HCT116 (cell line): ENCODE measurements at regions not wholly inside any gene's neighbourhood (a gene's known extent, or its start where the extent isn't known, plus 50 kb on each side); places are given as distances from the start of the nearest gene placed in this dataset.

Experiments
- ATAC-seq: fragments of 200-7000 bp; cut with Tn5 transposase; 2 replicates; pipeline ENCODE4 v1.9.1; 2020; ENCODE audit warnings: mild to moderate bottlenecking, moderate library complexity
- BruUV-seq: library from RNA; stranded (reverse); fragments of 400-500 nt; replicated peaks from 2 replicates; lab custom pipeline; 2021; lab: Mats Ljungman, UMichigan
- CTCF ChIA-PET: fragments of 300-600 bp; sonication (Branson Sonifier 250); formaldehyde crosslinking; loops from one replicate; lab custom pipeline; 2021; ENCODE audit warnings: antibody characterized with exemption; lab: Charles Lee
- POLR2A ChIA-PET: fragments of 300-600, 350-600 bp; sonication (Branson Sonifier 250); formaldehyde crosslinking; loops from one replicate; lab custom pipeline; 2021; ENCODE audit warnings: antibody characterized with exemption; lab: Charles Lee
- RAD21 ChIA-PET, 2 experiments: fragments of 300-600 bp; sonication (Branson Sonifier 250); formaldehyde crosslinking; loops; one replicate each; lab custom pipeline; 2023; ENCODE audit warnings: low total read pairs in 2 of 2; ENCODE audit not compliant: uncharacterized antibody in 2 of 2, unreplicated experiment in 2 of 2, low non-redundant PET in 1 of 2; lab: Charles Lee
- DNase-seq: peaks from one replicate; pipeline ENCODE4 v3.0.0-alpha.2; 2010; ENCODE audit warnings: low read depth, low spot score
- H2AFZ ChIP-seq: fragments of 200-600 bp; shearing (Covaris generic), sonication (generic); 2 replicates; pipeline ENCODE4 v1.6.1; 2017; ENCODE audit warnings: low read depth, mixed run types, mixed read lengths, antibody characterized with exemption, low read length; ENCODE audit not compliant: poor library complexity, severe bottlenecking
- H3K27ac ChIP-seq: 2 replicates; pipeline ENCODE4 v1.5.1; 2012; ENCODE audit warnings: low read depth, low read length
- H3K27me3 ChIP-seq: fragments of 200-600 bp; sonication (generic); 2 replicates; pipeline ENCODE4 v1.6.1; 2016; ENCODE audit warnings: mixed run types, low read length, mixed read lengths; ENCODE audit not compliant: insufficient read depth
- H3K36me3 ChIP-seq, 2 experiments: fragments of 200-500 bp in 1 of 2; fragments of 200-600 bp in 1 of 2; sonication (Bioruptor generic) in 1 of 2; sonication (generic) in 1 of 2; 2 replicates each; pipeline versions ENCODE4 v1.5.1 to v1.6.1; 2014 to 2016; ENCODE audit warnings: low read length in 2 of 2, inconsistent platforms in 1 of 2, mixed read lengths in 1 of 2, mixed run types in 1 of 2; ENCODE audit not compliant: insufficient read depth in 2 of 2, control insufficient read depth in 1 of 2
- H3K4me1 ChIP-seq, 2 experiments: fragments of 200-600 bp in 1 of 2; sonication (generic) in 1 of 2; 2 replicates each; pipeline versions ENCODE4 v1.5.1 to v1.6.1; 2012 to 2017; ENCODE audit warnings: low read length in 2 of 2, inconsistent platforms in 1 of 2, mild to moderate bottlenecking in 1 of 2, mixed read lengths in 1 of 2, mixed run types in 1 of 2, moderate library complexity in 1 of 2; ENCODE audit not compliant: insufficient read depth in 2 of 2, control insufficient read depth in 1 of 2
- H3K4me2 ChIP-seq: fragments of 200-600 bp; sonication (generic); 2 replicates; pipeline ENCODE4 v1.6.1; 2017; ENCODE audit warnings: mixed run types, low read length, mixed read lengths
- H3K4me3 ChIP-seq, 2 experiments: fragments of 200-600 bp in 1 of 2; sonication (generic) in 1 of 2; replicated peaks in 1 of 2; 2 replicates each; pipeline ENCODE4 v1.5.1; 2011 to 2016; ENCODE audit warnings: low read length in 2 of 2, control low read depth in 1 of 2, low read depth in 1 of 2, mild to moderate bottlenecking in 1 of 2, mixed read lengths in 1 of 2, mixed run types in 1 of 2
- H3K79me2 ChIP-seq: fragments of 200-600 bp; sonication (generic); 2 replicates; pipeline ENCODE4 v1.6.1; 2017; ENCODE audit warnings: mild to moderate bottlenecking, mixed run types, low read length, moderate library complexity, mixed read lengths; ENCODE audit not compliant: insufficient read depth
- H3K9ac ChIP-seq: fragments of 200-600 bp; sonication (generic); 2 replicates; pipeline ENCODE4 v1.6.1; 2016; ENCODE audit warnings: low read length, mixed read lengths
- H3K9me2 ChIP-seq: fragments of 200-600 bp; sonication (generic), shearing (Covaris generic); 2 replicates; pipeline ENCODE4 v1.6.1; 2017; ENCODE audit warnings: mixed run types, mild to moderate bottlenecking, moderate library complexity; ENCODE audit not compliant: insufficient read depth
- H3K9me3 ChIP-seq, 2 experiments: fragments of 200-500 bp in 1 of 2; fragments of 200-600 bp in 1 of 2; sonication (Bioruptor generic) in 1 of 2; sonication (generic) in 1 of 2; 2 replicates each; pipeline ENCODE4 v1.6.1; 2014 to 2017; ENCODE audit warnings: low read length in 2 of 2, mixed read lengths in 2 of 2, inconsistent platforms in 1 of 2, low read depth in 1 of 2, mild to moderate bottlenecking in 1 of 2, mixed run types in 1 of 2, moderate library complexity in 1 of 2; ENCODE audit not compliant: control insufficient read depth in 1 of 2, insufficient read depth in 1 of 2
- H4K20me1 ChIP-seq: fragments of 200-600 bp; sonication (generic), shearing (Covaris generic); 2 replicates; pipeline ENCODE4 v1.6.1; 2017; ENCODE audit warnings: mixed run types, mild to moderate bottlenecking, moderate library complexity; ENCODE audit not compliant: insufficient read depth
- ATF3 ChIP-seq: IDR thresholded peaks from 2 replicates; pipeline ENCODE4 v1.6.1; 2012
- FOSL1 ChIP-seq: IDR thresholded peaks from 2 replicates; pipeline ENCODE4 v1.6.1; 2012; ENCODE audit warnings: low read depth
- REST ChIP-seq: IDR thresholded peaks from 2 replicates; pipeline ENCODE4 v1.6.1; 2012; ENCODE audit warnings: low read depth
- SP1 ChIP-seq: IDR thresholded peaks from 2 replicates; pipeline ENCODE4 v1.6.1; 2012; ENCODE audit warnings: low read depth
- intact Hi-C: fragments of 100-400 bp; cut with micrococcal nuclease; formaldehyde crosslinking; loops from 2 replicates; pipeline ENCODE4 v1.10.0; 2022
- TF ChIP-seq, protein P1 (sequence below): IDR thresholded peaks from 2 replicates; pipeline ENCODE4 v1.6.1; 2011; ENCODE audit warnings: mild to moderate bottlenecking, low read length, moderate library complexity; ENCODE audit not compliant: insufficient replicate concordance; ENCODE audit errors: extremely low read depth
- TF ChIP-seq, protein P2 (sequence below): IDR thresholded peaks from 2 replicates; pipeline ENCODE4 v1.6.1; 2012

DNA sequence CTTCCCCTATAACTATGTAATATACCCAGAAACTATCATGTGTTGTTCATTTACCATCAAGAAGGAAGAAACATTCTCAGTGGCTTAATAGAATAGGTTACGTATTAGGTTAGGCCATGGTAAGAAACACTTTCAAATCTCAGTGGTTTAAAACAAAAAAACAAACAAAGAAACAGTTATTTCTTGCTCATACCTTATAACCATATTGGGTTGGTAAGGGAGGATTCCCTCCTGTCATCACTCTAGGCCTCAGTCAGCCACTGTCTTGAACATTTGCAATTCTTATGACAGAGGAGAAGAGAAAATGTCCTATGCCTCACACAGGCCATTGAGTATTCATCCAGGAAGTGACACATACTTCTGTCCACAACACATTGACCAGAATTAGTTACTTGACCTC lies 727.7 kb upstream of the NECTIN3 start:
- H3K27me3 ChIP-seq: no peaks in the 10 kb centered on the region
- no TSS peak for BruUV-seq
- H3K36me3 ChIP-seq: no peaks in the 10 kb centered on the region
- peak overlapping the region; percentile 26; the same call in 1 of the 2 replicates for H3K4me2 ChIP-seq
- intact Hi-C loops: no loop called here
- H3K79me2 ChIP-seq: no peaks in the 10 kb centered on the region
- no peaks in the 10 kb centered on the region for H4K20me1 ChIP-seq
- ChIA-PET RAD21 (no interaction called here), POLR2A (no interaction called here), CTCF (no interaction called here)
- DNase-seq: no peak
- H3K4me1 ChIP-seq: peaks cover 4 to 18% of the 10 kb centered on the region in 2 experiments; a peak in 2 of 4 replicates
- H2AFZ ChIP-seq: peak overlapping the region; percentile 66
- TF ChIP-seq, protein P1, sequence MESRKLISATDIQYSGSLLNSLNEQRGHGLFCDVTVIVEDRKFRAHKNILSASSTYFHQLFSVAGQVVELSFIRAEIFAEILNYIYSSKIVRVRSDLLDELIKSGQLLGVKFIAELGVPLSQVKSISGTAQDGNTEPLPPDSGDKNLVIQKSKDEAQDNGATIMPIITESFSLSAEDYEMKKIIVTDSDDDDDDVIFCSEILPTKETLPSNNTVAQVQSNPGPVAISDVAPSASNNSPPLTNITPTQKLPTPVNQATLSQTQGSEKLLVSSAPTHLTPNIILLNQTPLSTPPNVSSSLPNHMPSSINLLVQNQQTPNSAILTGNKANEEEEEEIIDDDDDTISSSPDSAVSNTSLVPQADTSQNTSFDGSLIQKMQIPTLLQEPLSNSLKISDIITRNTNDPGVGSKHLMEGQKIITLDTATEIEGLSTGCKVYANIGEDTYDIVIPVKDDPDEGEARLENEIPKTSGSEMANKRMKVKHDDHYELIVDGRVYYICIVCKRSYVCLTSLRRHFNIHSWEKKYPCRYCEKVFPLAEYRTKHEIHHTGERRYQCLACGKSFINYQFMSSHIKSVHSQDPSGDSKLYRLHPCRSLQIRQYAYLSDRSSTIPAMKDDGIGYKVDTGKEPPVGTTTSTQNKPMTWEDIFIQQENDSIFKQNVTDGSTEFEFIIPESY: no peak
- TF ChIP-seq FOSL1 (no peak), REST (no peak), SP1 (0 out of 2 replicates have a peak, but pooled peaks have one; percentile 19), ATF3 (no peak)
- TF ChIP-seq, protein P2, sequence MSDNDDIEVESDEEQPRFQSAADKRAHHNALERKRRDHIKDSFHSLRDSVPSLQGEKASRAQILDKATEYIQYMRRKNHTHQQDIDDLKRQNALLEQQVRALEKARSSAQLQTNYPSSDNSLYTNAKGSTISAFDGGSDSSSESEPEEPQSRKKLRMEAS: no peak
- ATAC-seq: no peak
- no peaks in the 10 kb centered on the region for H3K9me3 ChIP-seq
- no peaks in the 10 kb centered on the region for H3K9me2 ChIP-seq
- H3K27ac ChIP-seq: no peak overlapping the region
- H3K4me3 ChIP-seq: no peak overlapping the region
- H3K9ac ChIP-seq: no peak overlapping the region
